Stimulated activated CD4-positive, alpha-beta T cell treated with anti-CD3 and anti-CD28 coated beads, Interleukin-12 subunit alpha, Interleukin-12 subunit beta, amount 100 ng/mL, for 4 hours (primary cell): ENCODE measurements at regions not wholly inside any gene's neighbourhood (a gene's known extent, or its start where the extent isn't known, plus 50 kb on each side); places are given as distances from the start of the nearest gene placed in this dataset.
"Not testable (repeated sequence)": the region's sequence is repeated elsewhere in the genome, so short reads cannot be mapped to it uniquely, and the experiment has no call there.

ENCODE experiments used
- DNase-seq: peaks from one replicate; pipeline ENCODE4 v3.0.0-alpha.2; 2020

DNA sequence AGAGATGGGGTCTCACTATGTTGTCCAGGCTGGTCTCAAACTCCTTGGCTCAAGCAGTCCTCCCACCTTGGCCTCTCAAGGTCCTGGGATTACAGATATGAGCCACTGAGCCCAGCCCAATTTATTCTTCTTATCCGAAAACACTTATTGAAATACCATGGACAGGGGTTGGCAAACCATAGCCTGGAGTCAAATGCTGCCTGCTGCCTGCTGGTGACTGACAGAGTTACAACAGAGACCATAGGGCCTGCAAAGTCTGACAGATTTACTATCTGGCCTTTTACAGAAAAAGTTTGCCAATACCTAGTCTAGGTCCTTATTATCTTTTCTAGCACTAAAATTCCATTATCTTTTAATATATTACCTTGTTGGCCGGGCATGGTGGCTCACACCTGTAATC lies 87.1 kb upstream of the ZNF281 start:
- no peak for DNase-seq

DNA sequence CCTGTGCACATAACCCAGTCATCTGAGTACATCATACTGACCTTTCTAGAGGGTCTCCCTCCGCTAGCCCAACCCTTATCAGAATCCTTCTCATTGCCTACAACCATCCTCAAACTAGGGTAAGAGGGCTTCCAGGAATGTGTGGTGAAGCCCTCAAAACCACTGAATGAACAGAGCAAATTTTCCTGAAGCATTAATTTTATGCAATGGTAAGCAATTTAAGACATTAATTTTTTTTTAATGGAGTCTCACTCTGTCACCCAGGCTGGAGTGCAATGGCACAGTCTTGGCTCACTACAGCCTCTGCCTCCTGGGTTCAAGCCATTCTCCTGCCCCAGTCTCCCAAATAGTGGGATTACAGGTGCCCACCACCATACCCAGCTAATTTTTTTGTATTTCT lies 86.1 kb upstream of the ZNF281 start:
- DNase-seq: no peak

DNA sequence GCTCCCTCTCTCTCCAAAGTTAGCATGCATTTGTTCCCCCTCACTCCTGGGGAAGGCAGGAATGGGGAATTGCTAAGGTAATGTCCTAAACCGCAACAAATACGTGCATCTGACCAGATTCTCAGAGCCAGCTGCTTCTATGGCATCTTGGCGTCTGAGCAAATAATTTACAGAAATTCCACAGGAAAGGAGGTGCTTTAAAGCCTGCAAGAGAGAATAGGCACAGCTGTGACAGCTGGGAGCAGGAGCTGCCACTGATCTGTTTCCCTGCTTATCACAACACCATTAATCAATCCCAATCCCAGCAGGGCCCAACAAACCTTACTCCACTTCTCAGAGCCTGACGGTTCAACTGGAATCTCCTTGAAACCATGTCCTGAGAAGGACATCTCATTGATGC lies 83.5 kb upstream of the ZNF281 start:
- DNase-seq: no peak

DNA sequence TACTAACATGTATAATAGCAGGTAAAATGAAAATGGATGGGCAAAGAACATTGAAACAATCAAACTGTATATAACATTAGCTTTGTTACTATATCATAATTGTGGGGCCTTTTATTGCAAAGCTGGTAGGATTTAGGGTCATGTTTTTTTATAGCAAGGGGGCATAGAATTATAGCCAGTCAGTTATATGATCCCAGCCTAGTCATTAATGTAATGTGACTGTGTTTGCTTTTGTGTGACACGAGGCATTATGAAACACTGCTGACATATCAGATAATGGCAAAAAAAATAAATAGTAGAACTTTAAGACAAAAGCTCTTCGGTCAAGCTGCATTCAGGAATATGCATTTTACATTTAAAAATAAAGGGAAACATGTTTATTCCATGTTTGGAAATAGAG lies 81.3 kb upstream of the ZNF281 start:
- DNase-seq: no peak

DNA sequence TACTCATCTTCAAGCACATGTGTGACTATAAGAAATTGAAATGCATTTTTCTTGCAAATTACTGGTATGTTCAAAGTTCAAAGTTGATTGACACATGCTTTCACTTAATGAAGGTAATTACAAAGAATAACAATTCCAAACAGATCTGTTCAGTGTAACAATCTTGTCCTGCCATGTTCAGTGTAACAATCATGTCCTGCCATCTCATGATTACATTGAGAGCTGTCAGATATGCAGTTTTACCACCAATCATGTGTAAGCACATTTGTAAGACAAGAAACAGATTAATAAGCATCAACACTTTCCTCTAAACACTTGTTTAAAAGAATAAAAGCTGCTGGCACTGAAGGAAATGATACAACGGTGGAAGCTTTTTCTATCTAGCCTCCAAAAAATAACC lies 80.3 kb upstream of the ZNF281 start:
- no peak for DNase-seq

DNA sequence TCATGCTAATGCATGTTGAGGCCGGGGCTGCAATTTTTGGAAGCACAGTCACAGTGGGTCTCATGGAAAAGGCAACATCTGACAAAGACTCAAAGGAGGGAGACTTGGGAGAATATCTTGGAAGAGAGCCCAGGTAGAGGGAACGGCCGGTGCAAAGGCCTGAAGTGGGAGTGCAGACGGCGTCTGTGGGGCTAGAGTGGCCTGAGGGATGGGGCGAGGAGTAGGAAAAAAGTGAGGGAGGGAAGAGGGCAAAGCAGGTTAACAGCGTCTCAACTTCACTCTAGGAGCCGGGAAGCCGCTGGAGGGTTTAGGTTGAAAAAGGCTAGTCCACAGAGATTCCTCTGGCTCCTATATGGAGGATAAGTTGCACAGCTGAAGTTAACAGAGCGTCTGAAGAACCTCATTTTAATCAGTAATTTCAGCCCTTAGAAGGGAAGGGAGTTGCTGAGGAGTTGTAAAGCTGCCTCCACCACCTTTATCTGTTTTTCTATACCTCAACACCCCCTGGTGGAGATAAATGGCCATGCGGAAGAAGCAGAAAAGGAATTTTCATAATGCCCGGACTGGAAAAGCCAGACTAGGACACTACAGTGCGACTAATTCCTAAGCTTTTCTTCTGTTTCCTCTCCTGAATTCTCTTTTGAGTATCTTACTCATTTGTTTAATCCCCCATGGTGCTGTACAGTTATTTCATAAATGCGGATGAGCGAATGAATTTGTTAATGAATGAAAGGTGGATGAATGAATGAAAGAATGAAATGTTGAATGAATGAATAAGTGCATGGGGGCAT lies 78.7 kb upstream of the ZNF281 start:
- DNase-seq: peak; percentile 21

DNA sequence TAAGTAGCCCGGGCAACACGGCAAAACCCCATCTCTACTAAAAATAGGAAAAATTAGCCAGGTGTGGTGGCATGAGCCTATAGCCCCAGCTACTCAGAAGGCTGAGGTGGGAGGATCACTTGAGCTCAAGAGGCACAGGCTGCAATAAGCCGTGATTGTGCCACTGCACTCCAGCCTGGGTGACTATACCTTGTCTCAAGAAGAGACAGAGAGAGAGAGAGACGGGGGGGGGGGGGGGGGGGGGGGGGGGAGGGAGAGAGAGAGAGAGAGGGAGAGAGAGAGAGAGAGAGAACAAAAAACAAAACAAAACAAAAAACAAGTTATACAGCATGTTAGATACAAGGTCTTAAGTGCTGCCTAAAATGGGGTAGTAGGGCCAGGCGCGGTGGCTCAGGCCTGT lies 77.8 kb upstream of the ZNF281 start:
- no peak for DNase-seq

DNA sequence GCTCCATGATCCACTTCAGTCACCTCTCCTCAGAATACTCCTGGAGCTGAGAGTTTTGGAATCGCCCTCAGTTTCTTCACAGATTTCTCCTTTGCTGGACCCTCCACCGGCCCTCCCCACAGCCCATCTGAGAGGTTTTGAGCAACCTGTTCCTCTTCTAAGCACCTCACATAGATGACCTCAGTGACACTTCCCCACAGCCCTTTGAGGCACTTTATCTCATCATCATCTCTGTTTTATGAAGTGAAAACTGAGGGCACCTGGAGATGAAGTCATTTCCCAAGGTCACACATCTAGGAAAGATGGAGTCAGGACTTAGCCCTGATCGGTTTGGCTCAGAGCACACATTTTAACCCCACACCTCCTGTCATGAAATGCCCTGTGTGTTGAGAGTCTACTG lies 76.8 kb upstream of the ZNF281 start:
- no peak for DNase-seq

DNA sequence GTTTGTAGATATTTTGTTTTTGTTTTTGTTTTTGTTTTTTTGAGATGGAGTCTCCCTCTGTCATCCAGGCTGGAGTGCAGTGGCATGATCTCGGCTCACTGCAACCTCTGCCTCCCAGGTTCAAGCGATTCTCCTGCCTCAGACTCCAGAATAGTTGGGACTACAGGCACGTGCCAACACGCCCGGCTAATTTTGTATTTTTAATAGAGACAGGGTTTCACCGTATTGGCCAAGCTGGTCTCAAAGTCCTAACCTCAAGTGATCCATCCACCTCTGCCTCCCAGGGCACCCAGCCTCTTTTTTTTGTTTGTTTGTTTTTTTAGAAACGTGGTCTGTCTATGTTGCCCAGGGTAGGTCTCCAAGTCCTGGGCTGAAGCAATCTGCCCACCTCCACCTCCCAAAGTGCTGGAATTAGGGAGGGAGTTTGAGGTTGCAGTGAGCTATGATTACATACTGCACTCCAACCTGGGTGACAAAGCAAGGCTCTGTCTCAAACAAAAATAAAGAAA lies 74.7 kb upstream of the ZNF281 start:
- DNase-seq: not testable (repeated sequence)

DNA sequence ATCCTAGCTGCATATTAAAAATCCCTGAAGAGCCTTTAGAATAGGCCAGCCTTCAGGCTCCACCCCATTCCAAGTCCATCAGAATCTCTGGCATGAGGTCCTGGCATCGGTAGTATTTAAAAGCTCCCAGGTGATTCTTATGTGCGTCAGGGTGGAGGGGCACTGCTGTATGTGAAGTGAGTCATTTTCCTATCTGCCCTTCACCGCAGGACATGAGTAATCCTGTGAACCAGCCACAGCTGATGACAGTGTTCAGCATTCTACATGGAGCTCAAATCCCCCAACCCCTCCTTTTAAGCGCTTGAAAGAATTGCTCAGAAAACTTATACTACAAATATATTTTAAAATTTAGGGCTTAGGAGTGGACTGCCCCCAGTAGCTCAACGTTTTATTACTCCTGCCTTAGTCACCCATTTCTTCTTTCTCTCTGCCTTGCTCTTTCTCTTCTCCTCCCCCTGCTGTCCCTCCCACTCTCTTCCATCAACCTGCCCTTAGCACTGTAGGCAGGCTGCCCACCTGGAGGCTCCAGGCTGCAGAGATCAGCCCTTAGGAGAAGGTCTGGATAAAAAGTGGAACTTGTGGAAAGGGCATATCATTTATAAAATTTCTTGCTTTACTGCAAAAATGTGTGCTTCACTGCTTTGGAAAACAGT lies 73.8 kb upstream of the ZNF281 start:
- DNase-seq: peak; percentile 40

DNA sequence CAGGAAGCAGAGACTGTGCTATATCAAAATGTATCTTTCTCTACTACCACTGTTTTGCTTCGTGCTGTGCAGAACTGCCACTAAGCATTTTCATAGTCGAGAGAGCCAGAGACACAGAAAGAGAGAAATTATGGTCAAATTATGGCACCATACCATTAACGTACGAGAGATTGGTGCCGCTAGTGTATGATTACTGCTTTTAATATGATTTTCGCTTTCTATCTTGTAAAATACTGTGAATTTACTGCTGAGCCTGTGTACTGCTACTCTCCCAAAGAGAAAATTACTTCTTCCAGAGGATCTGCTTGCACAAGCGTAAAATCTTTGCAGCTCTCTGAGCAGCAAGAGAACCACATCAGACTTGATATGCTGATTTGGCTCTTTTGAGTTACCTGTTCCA lies 71.1 kb upstream of the ZNF281 start:
- no peak for DNase-seq

DNA sequence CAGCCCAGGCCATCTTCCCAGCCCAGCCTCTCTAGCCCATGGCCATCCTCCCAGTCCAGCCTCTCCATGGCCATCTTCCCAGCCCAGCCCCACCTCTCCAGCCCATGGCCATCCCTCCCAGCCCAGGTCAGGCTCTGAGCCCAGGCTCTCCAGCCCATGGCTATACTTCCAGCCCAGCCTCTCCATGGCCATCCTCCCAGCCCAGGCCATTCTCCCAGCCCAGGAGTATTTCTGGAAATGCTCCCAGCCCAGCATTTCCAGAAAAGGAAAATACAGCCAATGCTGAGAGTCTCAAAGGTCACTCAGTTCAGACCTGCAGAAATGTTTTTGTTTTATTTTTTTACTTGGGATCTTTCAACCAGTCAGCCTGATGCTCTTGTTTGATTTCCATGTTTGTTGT lies 70.0 kb upstream of the ZNF281 start:
- no peak for DNase-seq

DNA sequence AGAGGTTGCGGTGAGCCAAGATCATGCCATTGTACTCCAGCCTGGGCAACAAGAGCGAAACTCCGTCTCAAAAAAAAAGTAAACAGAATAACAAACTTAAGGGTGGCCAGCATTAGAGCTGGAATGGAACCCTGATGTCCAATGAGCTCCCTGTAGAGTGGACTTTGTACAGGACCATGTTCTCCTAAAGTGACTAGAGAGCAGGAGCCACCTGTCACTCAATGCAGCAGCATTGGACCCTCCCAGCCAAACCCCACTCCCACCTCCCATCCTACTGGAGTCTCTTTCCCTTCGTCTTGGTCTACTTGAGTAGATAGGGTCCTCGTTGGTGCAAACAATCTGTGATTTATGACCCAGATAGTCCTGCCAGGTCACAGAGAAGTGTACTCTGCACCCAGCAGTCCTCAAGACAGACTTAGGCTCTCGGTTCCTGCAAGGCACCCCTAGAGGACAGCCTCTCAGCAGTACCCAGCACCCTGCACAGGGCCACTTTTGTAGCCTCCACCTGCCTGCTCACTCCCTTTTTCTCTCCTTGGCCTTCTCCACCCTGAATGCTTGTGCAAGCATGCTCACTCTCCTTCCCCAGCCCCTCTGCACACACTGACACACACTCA lies 69.2 kb upstream of the ZNF281 start:
- no peak for DNase-seq

DNA sequence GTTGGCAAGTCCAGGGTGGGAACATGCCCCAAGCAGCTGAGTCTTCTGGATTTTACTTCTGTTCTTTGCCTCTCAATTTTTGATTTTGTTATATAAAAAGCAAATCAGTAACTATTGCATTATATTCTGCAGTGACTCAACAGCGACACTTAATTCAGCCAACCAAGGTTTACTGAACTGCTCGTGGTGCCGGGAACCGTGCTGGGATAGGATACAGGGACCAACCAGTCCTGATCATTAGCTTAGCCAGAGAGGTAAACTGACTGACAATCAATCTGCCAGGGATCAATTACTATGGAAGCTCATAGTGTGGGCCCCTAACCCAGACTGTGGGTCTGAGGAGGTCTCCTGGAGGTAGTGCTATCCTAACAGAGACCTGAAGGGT lies 68.4 kb upstream of the ZNF281 start:
- DNase-seq: no peak

DNA sequence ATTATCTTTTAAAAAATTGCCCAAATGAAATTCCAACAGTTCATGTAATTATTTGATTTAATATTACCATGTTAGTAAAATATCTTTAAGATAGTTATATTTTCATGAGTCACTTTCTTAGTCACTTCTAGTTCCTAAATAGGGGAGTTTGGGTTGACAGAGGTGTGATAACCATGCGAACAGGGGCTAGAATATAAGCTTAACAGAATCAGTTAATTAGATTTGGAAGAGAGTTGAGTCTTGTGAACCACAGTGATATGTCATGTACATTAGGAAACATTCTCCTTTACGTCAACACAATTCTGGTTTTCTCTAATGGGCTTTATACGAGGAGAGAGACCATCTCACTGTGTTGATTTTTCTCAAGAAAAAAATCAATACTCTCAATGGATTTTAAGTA lies 64.8 kb upstream of the ZNF281 start:
- DNase-seq: no peak

DNA sequence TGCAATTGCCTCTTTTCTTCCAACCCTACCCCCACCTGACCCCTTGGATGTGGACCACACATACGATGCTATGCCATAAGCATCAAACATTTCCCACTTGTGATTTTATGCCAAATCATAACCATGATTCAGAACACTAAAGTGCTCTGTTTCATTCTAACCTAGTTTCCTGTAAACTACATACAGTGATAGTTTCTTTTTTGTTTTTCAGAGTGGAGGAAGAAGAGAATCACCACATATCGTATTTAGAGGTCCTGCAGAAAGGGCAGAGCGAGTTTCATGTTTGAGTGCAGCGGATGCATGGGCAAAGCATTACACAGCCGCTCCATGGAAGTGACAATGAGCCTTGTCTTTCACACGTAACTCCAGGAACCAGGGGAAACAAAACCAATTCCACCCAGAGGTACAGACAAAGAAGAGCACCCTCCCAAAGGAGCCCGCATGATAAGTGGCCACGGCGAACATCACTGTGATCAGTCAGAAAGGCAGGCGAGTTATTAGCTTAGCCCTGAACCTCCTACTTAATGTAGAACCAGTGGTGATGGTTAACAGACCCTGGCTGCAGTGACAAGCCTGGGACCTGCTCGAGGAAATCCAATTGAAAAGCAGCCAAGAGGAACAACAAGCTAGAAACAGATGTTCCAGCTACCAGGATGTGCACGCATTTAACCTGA lies 64.0 kb upstream of the ZNF281 start:
- DNase-seq: no peak

DNA sequence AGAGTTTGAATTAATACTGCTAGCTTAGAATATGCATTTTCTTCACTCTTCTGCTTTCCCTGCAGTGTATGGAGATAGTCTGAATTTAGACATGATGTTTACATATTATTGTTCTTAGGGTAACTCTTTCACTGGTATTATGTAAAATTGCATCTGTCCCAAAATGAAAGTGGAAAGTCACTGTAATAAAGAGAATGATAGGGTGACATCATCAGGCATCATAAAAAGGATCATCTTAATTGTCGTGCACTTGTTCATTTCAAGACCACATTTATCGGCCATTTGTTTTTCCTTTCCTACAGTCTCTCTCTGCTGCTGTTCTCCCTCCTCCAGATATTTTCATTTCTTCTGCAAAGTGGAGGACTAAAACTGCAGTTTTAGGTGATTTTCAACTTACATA lies 61.9 kb upstream of the ZNF281 start:
- no peak for DNase-seq

DNA sequence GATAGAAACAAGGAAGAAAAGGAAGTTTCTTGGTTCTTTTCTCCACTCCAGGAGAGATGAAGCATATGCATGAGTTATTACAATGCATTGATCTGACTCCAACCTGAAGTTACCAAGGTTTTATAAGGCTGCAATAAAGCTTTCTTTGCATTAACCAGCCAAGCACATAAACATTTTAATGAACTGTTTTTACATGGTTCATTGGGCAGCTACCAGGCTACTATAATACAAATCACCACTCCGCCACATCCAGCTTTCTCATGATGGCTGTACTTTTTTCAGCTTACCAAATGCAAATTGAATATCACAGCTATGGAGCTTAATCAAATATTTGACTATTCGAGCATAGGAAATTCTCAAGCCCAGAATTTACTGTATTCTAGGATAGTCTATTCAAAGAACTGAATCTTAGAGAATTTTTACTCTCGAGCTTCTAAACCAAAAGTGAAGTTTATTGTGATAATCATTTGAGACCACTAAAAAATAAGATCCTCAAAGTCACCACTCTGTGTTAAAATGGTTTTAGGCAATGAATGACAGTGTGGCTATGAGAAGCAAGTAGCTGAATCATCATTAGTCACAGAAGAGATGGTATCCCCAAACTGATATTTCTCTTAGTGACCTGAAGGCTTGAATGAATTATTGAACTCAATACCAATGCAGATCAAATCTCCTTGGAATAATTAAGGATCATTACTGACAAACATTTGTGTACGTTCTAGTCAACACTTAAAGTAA lies 58.6 kb upstream of the ZNF281 start:
- no peak for DNase-seq

DNA sequence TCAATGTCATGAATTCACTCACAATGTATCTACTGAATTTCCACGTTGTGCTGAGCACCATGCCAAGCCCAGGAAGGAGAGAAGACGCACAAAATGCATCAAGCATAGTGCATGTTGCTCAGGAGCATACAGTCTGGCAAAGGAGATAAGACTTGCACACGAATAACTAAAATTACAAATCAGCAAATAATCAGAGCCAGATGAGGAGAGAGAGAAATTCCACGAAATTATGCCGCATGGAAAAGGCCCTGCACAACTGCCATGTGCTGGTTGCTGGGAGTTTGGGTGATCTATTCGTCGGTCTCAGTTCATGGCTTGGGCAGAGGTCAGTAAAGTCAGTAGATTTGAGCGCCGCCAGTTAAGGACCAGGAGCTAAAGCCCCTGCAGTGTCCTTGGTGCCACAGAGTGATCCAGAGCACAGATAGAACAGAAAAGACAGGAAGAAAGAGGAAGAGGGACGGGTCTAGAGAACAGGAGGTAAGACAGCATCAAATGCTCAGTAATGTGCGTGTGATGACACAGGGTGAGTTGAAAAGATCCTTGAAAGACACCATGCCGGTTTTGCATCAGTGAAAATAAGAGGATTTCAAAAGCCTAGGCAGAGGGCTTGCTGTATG lies 55.1 kb upstream of the ZNF281 start:
- DNase-seq: no peak
